ENCODE measurements at regions not wholly inside any gene's neighbourhood (a gene's known extent, or its start where the extent isn't known, plus 50 kb on each side); places are given as distances from the start of the nearest gene placed in this dataset.
"Not testable (repeated sequence)": the region's sequence is repeated elsewhere in the genome, so short reads cannot be mapped to it uniquely, and the experiment has no call there.

GRCh38 chr11:89614428-89614827 is 95.7 kb upstream of the TRIM77 start:
- not testable (repeated sequence) for H3K27me3 ChIP-seq (ENCODE audit: control insufficient read depth, insufficient read depth, low read length); H3K9ac ChIP-seq (ENCODE audit: low read length); H3K27ac ChIP-seq (ENCODE audit: low read depth, low read length); H3K36me3 ChIP-seq (ENCODE audit: control insufficient read depth, insufficient read depth, low read length); H3K9me3 ChIP-seq (ENCODE audit: control insufficient read depth, insufficient read depth, low read depth, low read length); H3K4me3 ChIP-seq (ENCODE audit: low read depth, low read length); H3K4me1 ChIP-seq (ENCODE audit: control insufficient read depth, insufficient read depth, low read length)

GRCh38 chr11:89615642-89616041 is 94.5 kb upstream of the TRIM77 start:
- H3K27me3 ChIP-seq (ENCODE audit: control insufficient read depth, insufficient read depth, low read length); H3K9me3 ChIP-seq (ENCODE audit: control insufficient read depth, insufficient read depth, low read depth, low read length); H3K4me1 ChIP-seq (ENCODE audit: control insufficient read depth, insufficient read depth, low read length); H3K36me3 ChIP-seq (ENCODE audit: control insufficient read depth, insufficient read depth, low read length); H3K9ac ChIP-seq (ENCODE audit: low read length); H3K4me3 ChIP-seq (ENCODE audit: low read depth, low read length); H3K27ac ChIP-seq (ENCODE audit: low read depth, low read length): not testable (repeated sequence)

- H3K27me3 ChIP-seq (ENCODE audit: control insufficient read depth, insufficient read depth, low read length); H3K4me1 ChIP-seq (ENCODE audit: control insufficient read depth, insufficient read depth, low read length); H3K27ac ChIP-seq (ENCODE audit: low read depth, low read length); H3K9ac ChIP-seq (ENCODE audit: low read length); H3K4me3 ChIP-seq (ENCODE audit: low read depth, low read length); H3K36me3 ChIP-seq (ENCODE audit: control insufficient read depth, insufficient read depth, low read length); H3K9me3 ChIP-seq (ENCODE audit: control insufficient read depth, insufficient read depth, low read depth, low read length): not testable (repeated sequence)
These were observed 93.9 kb upstream of the TRIM77 start for GRCh38 chr11:89616161-89616560.

- not testable (repeated sequence) for H3K9ac ChIP-seq (ENCODE audit: low read length); H3K4me1 ChIP-seq (ENCODE audit: control insufficient read depth, insufficient read depth, low read length); H3K27me3 ChIP-seq (ENCODE audit: control insufficient read depth, insufficient read depth, low read length); H3K27ac ChIP-seq (ENCODE audit: low read depth, low read length); H3K36me3 ChIP-seq (ENCODE audit: control insufficient read depth, insufficient read depth, low read length); H3K4me3 ChIP-seq (ENCODE audit: low read depth, low read length); H3K9me3 ChIP-seq (ENCODE audit: control insufficient read depth, insufficient read depth, low read depth, low read length)
These were observed 93.0 kb upstream of the TRIM77 start for GRCh38 chr11:89616999-89617602.

DNA sequence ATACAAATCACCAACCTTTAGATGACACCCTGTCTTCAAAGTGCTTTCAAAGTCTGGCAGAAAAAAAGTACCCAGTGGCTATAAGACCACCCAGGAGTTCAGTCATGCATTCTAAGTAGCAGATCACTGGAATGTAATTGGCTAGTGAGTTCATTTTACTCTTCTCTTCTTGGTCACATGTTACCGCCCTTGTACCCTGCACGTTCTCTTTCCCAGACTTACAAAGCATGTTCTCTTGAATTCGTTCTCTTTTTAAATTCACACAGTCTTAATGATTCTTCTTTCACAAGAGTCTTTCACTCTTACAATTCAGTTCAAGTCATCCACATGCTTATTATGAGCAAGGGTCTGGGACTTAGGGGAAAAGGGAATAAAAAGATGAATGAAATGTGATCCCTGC is 89.4 kb upstream of the TRIM77 start:
- not testable (repeated sequence) for H3K27ac ChIP-seq (ENCODE audit: low read depth, low read length); H3K36me3 ChIP-seq (ENCODE audit: control insufficient read depth, insufficient read depth, low read length); H3K9ac ChIP-seq (ENCODE audit: low read length); H3K27me3 ChIP-seq (ENCODE audit: control insufficient read depth, insufficient read depth, low read length); H3K9me3 ChIP-seq (ENCODE audit: control insufficient read depth, insufficient read depth, low read depth, low read length); H3K4me1 ChIP-seq (ENCODE audit: control insufficient read depth, insufficient read depth, low read length); H3K4me3 ChIP-seq (ENCODE audit: low read depth, low read length)

GRCh38 chr11:89625171-89625570 is 84.9 kb upstream of the TRIM77 start:
- Histone ChIP-seq H3K27me3 (ENCODE audit: control insufficient read depth, insufficient read depth, low read length) (no peaks in the 10 kb centered on the region), H3K4me3 (ENCODE audit: low read depth, low read length) (no peak overlapping the region)

DNA sequence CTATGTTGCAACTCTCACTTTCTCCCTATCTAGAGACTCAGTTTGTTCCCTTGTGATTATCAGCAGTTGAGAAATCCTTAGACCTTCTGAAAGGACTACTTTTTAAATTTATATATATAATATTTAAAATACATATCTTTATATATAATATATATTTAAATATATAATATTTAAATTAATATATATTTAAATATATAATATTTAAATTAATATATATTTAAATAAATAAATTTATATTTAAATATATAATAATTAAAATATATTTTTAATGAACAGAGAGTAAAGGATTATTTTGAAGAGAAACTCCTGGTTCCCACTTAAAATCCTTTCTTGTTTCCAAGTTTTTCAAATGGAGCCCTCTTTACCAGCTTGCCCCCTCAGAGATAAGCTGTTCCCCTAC is 83.7 kb upstream of the TRIM77 start:
- Histone ChIP-seq H3K4me3 (ENCODE audit: low read depth, low read length) (no peak overlapping the region), H3K9ac (ENCODE audit: low read length) (no peak overlapping the region), H3K36me3 (ENCODE audit: control insufficient read depth, insufficient read depth, low read length) (no peaks in the 10 kb centered on the region), H3K9me3 (ENCODE audit: control insufficient read depth, insufficient read depth, low read depth, low read length) (no peaks in the 10 kb centered on the region), H3K27me3 (ENCODE audit: control insufficient read depth, insufficient read depth, low read length) (no peaks in the 10 kb centered on the region), H3K4me1 (ENCODE audit: control insufficient read depth, insufficient read depth, low read length) (no peaks in the 10 kb centered on the region), H3K27ac (ENCODE audit: low read depth, low read length) (no peak overlapping the region)

More at GRCh38 chr11:89625171-89625570, 84.9 kb upstream of the TRIM77 start:
- no peak overlapping the region for H3K27ac ChIP-seq (ENCODE audit: low read depth, low read length)
- no peak overlapping the region for H3K9ac ChIP-seq (ENCODE audit: low read length)
- H3K36me3 ChIP-seq (ENCODE audit: control insufficient read depth, insufficient read depth, low read length): no peaks in the 10 kb centered on the region
- H3K4me1 ChIP-seq (ENCODE audit: control insufficient read depth, insufficient read depth, low read length): no peaks in the 10 kb centered on the region
- no peaks in the 10 kb centered on the region for H3K9me3 ChIP-seq (ENCODE audit: control insufficient read depth, insufficient read depth, low read depth, low read length)

- not testable (repeated sequence) for H3K9me3 ChIP-seq (ENCODE audit: control insufficient read depth, insufficient read depth, low read depth, low read length); H3K4me1 ChIP-seq (ENCODE audit: control insufficient read depth, insufficient read depth, low read length); H3K36me3 ChIP-seq (ENCODE audit: control insufficient read depth, insufficient read depth, low read length); H3K27ac ChIP-seq (ENCODE audit: low read depth, low read length); H3K9ac ChIP-seq (ENCODE audit: low read length); H3K4me3 ChIP-seq (ENCODE audit: low read depth, low read length); H3K27me3 ChIP-seq (ENCODE audit: control insufficient read depth, insufficient read depth, low read length)
These were observed 83.2 kb upstream of the TRIM77 start for GRCh38 chr11:89626881-89627280.

DNA sequence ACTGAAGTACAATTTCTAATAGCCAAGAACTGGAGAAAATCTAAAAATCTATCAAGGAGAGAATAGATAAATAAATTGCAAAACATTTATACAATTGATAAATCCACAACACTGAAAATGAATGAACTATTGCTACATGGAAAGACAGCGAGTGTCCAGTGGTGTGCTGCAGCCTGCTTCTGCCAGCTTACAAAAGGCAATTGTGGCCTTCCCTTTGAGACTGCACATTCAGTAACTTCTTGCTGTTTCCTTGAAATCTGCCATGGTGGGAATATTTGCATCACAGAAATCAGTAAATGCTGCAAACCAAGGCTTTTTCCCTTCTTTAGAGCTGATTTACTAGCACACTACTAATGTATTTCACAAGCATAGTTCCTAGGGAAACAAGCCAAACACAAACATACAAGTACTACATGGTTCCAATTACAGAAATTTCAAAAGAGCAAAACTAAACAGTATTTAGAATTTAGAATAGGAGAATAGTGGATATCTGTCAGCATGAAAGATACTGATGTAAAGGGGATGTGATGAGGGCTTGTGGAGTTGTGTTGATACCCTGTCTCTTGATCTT is 76.9 kb upstream of the TRIM77 start:
- H3K36me3 ChIP-seq (ENCODE audit: control insufficient read depth, insufficient read depth, low read length): no peaks in the 10 kb centered on the region
- no peaks in the 10 kb centered on the region for H3K9me3 ChIP-seq (ENCODE audit: control insufficient read depth, insufficient read depth, low read depth, low read length)
- no peak overlapping the region for H3K27ac ChIP-seq (ENCODE audit: low read depth, low read length)
- no peak overlapping the region for H3K9ac ChIP-seq (ENCODE audit: low read length)
- H3K27me3 ChIP-seq (ENCODE audit: control insufficient read depth, insufficient read depth, low read length): no peaks in the 10 kb centered on the region
- no peak overlapping the region for H3K4me3 ChIP-seq (ENCODE audit: low read depth, low read length)
- H3K4me1 ChIP-seq (ENCODE audit: control insufficient read depth, insufficient read depth, low read length): no peaks in the 10 kb centered on the region

GRCh38 chr11:89640777-89641176 is 69.3 kb upstream of the TRIM77 start:
- not testable (repeated sequence) for H3K4me3 ChIP-seq (ENCODE audit: low read depth, low read length); H3K9me3 ChIP-seq (ENCODE audit: control insufficient read depth, insufficient read depth, low read depth, low read length); H3K4me1 ChIP-seq (ENCODE audit: control insufficient read depth, insufficient read depth, low read length)

GRCh38 chr11:89648232-89648631 is 61.9 kb upstream of the TRIM77 start:
- H3K4me1 ChIP-seq (ENCODE audit: control insufficient read depth, insufficient read depth, low read length); H3K4me3 ChIP-seq (ENCODE audit: low read depth, low read length); H3K9me3 ChIP-seq (ENCODE audit: control insufficient read depth, insufficient read depth, low read depth, low read length); H3K27me3 ChIP-seq (ENCODE audit: control insufficient read depth, insufficient read depth, low read length); H3K36me3 ChIP-seq (ENCODE audit: control insufficient read depth, insufficient read depth, low read length); H3K9ac ChIP-seq (ENCODE audit: low read length); H3K27ac ChIP-seq (ENCODE audit: low read depth, low read length): not testable (repeated sequence)

More at GRCh38 chr11:89640777-89641176, 69.3 kb upstream of the TRIM77 start:
- not testable (repeated sequence) for H3K27ac ChIP-seq (ENCODE audit: low read depth, low read length); H3K9ac ChIP-seq (ENCODE audit: low read length); H3K36me3 ChIP-seq (ENCODE audit: control insufficient read depth, insufficient read depth, low read length); H3K27me3 ChIP-seq (ENCODE audit: control insufficient read depth, insufficient read depth, low read length)

- not testable (repeated sequence) for H3K9ac ChIP-seq (ENCODE audit: low read length); H3K27ac ChIP-seq (ENCODE audit: low read depth, low read length)
These were observed 61.1 kb upstream of the TRIM77 start for GRCh38 chr11:89648996-89649395.

More at GRCh38 chr11:89648996-89649395, 61.1 kb upstream of the TRIM77 start:
- H3K4me1 ChIP-seq (ENCODE audit: control insufficient read depth, insufficient read depth, low read length); H3K27me3 ChIP-seq (ENCODE audit: control insufficient read depth, insufficient read depth, low read length); H3K9me3 ChIP-seq (ENCODE audit: control insufficient read depth, insufficient read depth, low read depth, low read length); H3K4me3 ChIP-seq (ENCODE audit: low read depth, low read length); H3K36me3 ChIP-seq (ENCODE audit: control insufficient read depth, insufficient read depth, low read length): not testable (repeated sequence)

All from HUES6 (cell line).